HEK293T (cell line): ENCODE measurements at regions not wholly inside any gene's neighbourhood (a gene's known extent, or its start where the extent isn't known, plus 50 kb on each side); places are given as distances from the start of the nearest gene placed in this dataset.

ENCODE experiments used
- LEF1 ChIP-seq: fragments of 450-650 bp; IDR thresholded peaks from 2 replicates; pipeline ENCODE4 v1.6.1; 2017; ENCODE audit warnings: mild to moderate bottlenecking, borderline replicate concordance
- SP1 ChIP-seq: fragments of 450-650 bp; IDR thresholded peaks from 2 replicates; pipeline ENCODE4 v1.6.1; 2017

- no peak for TF ChIP-seq LEF1
- TF ChIP-seq SP1: no peak
Measured at GRCh38 chr2:40997362-40997761, 545.5 kb upstream of the SLC8A1 start.
